ENCODE measurements at regions not wholly inside any gene's neighbourhood (a gene's known extent, or its start where the extent isn't known, plus 50 kb on each side); places are given as distances from the start of the nearest gene placed in this dataset.

DNA sequence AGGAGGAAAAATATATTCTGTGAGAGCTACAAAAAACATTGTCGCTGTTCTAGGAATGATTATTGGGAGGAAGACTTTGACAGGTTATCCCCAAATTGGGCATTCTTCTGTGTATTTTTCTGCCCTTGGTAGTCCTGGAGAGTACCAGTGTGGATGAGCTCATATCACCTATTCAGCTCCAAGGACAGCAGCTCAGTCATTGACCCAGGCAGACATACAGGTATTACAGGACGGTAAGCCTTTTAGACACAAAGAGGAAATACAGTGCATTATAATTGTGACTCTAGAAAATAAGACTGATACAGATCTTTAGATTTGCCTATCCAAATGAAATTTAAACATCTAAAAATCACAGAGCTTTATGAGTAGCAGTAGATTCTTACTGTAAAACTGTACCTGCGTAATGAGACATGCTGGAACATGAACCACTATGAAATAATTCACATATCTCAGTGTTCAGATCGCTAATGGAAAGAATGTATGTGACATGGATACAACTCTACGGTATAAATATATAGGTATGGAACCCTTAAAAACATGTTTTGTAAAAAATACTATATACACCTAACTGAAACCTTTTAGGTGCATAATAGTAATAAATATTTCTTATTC lies 56.0 kb downstream of the PLK2 start:
- DNase-seq = no peak

- DNase-seq = no peak
Observed at GRCh38 chr5:58401701-58402100, 58.2 kb downstream of the PLK2 start.

DNA sequence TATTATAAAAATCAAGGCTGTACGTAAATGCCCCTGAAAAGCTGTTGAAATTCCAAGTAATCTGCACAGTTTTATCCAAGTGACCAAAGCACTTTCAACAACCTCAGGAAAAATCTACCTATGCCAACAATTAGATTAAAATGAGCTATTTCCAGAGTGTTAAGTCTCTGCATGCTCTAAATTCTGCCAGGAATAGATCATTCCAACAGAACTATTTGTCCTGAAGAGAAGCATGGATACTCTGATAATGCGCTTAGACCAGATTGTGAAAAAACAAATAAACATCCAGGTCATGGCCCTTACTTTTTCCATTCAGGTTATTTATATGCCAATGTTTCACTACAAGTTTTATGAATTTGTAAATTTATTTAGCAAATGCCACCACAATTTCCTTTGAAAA lies 59.1 kb downstream of the PLK2 start:
- DNase-seq = no peak

DNA sequence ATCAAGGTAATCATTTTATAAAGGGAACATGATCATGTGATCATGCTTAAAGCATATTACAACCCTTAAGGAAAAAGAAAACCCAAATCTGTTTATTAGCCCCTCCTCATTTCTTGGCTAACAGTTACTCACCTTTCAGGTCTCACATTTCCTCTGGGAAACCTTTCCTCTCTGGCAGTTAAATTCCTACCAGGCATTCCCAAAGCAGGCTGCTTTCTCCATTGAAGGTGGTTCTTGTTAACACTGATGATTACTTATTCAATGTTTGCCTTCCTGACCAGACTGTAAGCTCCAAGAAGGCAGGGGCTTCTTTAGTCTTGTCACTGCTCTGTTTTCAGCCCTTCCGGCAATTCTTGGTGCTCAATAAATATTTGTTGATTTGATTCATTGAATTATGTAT lies 59.9 kb downstream of the PLK2 start:
- DNase-seq = no peak

DNA sequence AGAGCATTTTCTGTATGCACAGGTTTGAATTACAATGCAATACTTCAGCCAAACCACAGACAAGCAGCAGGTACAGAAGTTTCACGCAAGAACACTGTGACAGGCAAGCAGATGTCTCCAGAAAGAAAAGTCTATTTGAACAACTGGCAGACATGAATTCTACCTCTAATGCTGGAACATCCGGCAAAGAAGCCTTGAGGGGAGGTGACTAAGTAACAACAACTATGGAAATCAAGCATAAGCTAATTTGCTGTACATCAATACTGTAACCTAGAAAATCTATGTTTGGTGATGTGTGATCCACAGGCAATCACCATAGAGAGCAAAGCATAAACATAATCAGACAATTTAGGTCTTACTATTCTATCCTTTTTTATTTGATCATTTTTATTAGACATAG lies 65.5 kb downstream of the PLK2 start:
- DNase-seq = no peak

DNA sequence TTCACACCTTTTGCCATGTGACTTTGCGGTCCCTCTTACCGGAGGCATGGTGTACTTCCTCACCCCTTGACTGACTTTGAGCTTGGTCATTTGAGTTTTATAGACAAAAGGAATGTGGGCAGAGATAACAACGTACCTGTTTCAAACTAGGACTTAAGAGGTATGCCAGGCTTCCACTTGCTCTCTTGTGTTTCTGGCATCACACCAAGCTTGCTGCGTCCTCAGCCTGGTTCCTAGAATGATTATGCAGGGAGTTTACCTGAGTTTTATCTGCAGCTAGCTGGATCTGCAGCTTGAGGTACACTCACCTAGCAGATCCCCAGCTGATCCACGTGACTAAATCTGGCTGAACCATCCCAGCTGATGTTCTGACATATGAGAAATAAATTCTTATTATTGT lies 66.2 kb downstream of the PLK2 start:
- DNase-seq = no peak

DNA sequence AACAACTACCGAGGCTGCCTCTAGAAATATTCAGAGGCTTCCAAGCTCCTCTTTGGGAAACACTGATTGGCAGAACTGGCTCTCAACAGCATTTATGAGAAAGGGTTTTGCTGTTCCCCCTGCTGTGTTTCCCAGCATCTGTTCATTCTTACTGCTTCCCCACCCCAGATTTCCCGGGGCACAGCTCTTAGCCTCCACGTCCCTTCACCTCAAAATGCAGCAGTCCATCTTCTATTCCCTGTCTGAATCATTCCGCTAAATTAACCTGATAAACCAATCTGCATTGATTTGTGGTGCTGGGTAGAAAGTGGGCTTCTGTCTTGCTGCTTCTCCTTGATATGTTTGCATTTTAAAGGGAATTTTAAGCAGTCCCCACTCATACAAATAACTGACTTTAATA lies 67.4 kb downstream of the PLK2 start:
- no peak for DNase-seq

DNA sequence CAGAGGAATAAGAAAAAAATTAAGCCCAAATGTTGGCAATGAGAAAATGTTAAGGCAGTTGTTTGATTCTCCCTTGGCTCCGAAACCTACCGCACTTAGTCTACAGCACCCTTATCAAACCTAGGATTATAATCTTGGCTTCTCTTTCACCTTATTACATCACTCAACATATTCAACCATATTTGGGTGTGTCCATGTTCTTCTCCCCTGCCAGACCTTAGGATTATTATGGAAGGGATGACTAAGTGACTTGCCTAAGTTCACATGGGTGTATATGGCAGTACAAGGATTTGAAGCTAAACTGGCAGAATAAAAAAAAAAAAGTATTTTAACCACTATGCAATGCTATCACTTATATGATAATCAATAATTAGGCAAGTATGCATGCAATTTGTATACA lies 76.4 kb downstream of the PLK2 start:
- no peak for DNase-seq

- DNase-seq = no peak
Observed at GRCh38 chr5:58382131-58382534, 77.8 kb downstream of the PLK2 start.

DNA sequence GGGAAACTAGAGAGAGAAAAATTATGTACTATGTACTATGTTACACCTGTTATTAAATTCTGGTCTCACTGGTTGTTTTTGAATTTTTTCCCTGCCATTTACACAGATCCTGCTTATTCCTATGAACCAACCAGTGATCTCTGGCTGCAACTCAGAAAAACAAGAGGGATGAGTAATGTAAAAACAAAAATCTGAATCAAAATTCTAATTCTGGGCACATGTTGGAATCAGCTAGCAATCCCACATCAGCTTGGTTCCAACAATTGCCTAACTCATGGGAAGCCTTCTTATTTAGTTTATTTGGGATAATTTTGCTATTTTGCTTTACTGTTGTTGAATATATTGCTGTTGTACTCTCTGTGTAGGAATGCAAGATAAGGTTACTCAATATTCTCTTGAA lies 78.3 kb downstream of the PLK2 start:
- DNase-seq = no peak

DNA sequence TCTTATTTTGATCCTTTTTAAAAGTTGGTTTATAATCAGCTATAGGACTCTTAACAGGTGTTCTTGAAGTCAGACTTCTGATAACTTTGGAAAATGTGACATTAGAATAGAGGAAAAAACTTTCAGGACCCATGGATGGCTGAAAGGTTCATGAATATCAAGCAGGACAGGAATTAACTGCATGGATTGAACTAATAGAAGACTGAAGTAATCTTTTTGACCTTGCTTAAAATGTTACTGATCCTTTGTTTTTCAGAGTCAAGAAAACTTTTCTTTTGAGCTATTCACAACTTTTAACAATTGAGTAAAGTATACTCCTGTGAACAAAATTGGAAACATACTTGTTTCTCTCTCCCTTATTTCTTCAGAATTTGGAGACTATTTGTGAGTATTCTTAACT lies 79.2 kb downstream of the PLK2 start:
- no peak for DNase-seq

GRCh38 chr5:58378613-58379390 lies 81.1 kb downstream of the PLK2 start:
- DNase-seq = no peak

- no peak for DNase-seq
Observed at GRCh38 chr5:58370606-58371005, 89.3 kb downstream of the PLK2 start.

DNA sequence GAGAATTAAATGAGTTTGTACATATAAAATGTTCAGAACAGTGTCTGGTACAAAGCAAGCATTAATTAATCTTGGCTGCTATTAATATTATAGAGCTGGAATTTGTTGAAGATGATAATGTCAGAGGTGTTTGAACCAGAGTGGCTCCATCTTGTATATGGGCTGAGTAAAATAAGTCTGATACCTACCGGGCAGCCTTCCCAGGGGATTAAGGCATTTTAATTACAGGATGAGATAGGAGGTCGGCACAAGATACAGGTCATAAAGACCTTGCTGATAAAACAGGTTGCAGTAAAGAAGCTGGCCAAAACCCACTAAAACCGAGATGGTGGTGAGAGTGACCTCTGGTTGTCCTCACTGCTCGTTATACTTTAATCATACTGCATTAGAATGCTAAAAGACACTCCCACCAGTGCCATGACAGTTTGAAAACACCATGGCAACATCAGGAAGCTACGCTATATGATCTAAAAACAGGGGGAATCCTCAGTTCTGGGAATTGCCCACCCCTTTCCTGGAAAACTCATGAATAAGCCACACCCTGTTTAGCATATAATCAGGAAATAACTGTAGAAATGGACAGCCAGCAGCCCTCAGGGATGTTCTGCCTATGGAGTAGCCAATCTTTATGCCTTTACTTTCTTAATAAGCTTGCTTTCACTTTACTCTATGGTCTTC lies 90.2 kb downstream of the PLK2 start:
- DNase-seq = no peak

GRCh38 chr5:58366461-58366860 lies 93.4 kb downstream of the PLK2 start:
- peak; percentile 11 to 12 for DNase-seq

- no peak for DNase-seq
Observed at GRCh38 chr5:58365791-58366190, 94.1 kb downstream of the PLK2 start.

DNA sequence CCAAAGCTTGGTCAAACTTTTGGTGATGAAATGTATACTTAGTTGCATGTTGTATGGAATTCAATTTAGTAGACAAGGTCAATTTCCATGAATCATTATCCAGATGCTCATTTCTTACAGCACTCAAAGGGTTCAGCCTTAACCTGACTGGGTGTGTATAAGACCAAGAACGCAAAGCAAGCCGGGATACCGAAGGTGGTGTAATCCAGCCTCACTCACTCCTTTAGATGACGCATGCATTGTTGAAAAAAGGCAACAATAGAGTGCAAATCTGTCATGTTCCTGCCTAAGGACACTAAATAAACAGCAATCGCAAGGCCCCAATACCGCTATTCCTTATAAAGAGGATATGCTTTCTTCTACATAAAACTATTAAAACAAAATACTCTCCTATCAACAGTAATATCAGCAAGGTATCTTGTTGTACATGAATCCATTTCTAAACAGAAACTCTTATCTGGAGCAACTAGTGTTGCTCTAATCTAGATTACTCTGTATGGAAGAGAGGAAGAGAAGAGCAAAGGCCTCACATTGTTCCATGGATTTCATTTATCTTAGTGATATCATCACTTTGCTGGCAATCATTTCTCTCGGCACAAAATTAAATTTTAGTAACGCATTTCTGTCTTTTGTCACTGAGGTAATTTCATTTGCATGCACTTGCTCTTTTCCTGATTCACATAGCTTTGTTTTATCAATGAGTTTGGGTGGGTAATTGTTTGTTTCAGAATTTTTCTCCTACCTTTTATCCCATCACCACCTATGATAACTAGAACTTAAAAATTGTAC lies 96.2 kb downstream of the PLK2 start:
- DNase-seq = no peak

DNA sequence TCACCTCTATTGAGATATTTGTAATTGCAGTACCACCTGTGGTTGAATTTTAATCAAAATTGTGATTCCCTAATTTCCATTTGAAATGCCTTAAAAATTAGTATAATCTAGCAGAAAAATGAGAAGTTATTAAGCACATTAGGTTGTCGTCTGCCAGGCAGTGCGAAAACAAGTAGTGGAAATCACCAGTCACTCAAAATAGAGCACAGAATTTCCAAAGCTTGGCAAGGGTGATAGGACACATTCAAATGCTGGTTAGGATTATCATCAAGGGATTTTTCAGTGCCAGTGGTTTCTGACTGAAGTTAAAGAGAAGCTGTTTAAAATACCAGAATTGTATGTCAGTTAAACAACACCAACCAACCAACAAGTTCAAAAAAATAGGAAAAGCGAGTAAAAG lies 97.8 kb downstream of the PLK2 start:
- DNase-seq = no peak

DNA sequence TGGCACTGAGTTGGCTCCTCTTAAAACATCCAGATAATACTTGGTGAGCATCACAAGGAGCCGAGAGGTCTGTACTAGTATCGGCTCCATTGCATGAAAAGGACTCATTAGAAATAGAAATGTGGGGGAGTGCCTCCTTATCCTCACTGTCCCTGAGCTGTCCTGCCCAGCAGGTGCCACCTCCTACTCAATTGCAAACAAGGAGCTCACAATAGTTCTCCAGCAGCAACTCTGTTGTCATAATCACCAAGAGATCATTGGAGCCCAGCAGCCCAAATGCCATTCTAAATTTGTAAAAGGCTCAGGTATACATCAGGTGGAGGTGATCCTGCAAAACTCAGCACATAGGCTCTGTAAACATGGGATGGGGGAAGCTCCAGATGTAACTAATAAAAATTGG lies 99.1 kb downstream of the PLK2 start:
- no peak for DNase-seq

DNA sequence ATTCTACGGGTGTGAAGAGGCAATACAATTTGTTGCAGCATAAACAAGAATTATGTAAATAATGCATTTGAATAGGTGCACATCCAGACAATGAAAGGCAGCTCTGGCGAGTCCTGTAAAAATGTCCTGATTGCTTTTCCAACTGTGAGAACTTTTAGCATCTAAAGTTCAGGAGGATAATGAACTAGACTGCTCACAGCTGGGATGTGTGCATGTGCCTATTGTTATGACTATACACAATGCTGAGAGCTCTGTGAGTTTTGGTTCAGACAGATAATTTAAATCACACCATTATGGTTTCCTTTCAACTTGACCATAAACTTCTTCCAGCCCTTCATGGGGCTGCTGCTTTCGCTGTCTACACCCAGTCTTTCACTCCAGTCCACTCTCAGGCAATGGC lies 99.9 kb downstream of the PLK2 start:
- no peak for DNase-seq

GRCh38 chr5:58358501-58359178 lies 101.2 kb downstream of the PLK2 start:
- no peak for DNase-seq

DNA sequence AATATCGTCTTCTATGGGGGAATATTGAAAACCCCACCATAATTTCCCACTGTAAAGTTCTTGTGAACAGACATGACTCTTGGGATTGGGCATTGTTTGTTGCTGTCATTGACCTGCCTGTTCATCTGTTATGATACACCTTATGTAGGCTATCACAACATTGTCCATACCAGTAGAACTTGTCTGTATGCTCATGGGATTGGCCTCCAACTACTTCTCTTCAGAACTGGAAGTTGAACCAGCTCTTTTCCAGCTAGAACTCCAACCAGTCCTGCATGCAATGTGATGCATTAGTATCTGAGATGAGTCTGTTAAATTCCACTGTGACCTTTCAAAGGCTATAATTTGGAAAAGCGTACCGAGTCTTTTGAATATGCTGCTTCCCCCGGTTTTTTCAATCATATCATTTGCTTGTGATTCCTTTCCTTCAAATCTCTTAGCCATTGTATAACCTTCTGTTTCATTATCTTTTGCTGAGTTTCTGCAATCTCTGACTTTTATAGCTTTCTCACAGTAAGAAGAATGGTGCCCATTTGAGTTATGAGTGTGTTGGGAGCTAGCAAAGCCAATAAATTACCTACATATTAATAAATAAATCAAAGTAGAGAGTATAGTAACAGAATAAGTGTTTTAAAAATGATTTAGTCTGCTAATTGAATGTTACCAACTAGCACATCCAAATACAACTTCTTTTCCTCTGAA lies 101.9 kb downstream of the PLK2 start:
- DNase-seq = no peak
